GM19351 (cell line): ENCODE measurements at regions not wholly inside any gene's neighbourhood (a gene's known extent, or its start where the extent isn't known, plus 50 kb on each side); places are given as distances from the start of the nearest gene placed in this dataset.
"Not testable (repeated sequence)": the region's sequence is repeated elsewhere in the genome, so short reads cannot be mapped to it uniquely, and the experiment has no call there.

Experiments used
- ATAC-seq: cut with Tn5 transposase; IDR thresholded peaks from one replicate; pipeline ENCODE4 v1.9.1; 2021; ENCODE audit warnings: mild to moderate bottlenecking, moderate library complexity; ENCODE audit not compliant: unreplicated experiment

DNA sequence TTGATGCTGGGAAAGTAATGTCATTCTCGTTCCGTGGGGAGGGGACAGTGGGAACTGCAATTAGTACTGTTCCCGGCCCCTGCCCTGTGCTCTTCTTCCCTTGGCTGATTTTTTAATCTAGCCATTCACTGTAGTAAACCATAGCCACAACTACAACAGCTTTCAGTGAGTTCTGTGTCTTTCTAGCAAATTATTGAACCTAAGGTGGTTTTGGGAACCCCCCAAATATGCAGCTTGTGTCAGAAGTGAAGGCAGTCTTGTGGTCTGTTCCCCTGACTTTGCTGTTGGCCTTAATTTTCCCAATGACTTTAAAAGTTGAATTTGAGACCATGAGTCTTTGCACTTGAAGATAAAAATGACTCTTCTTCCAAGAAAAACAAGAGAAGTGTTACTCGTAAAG is 114.3 kb upstream of the ETV6 start:
- no peak for ATAC-seq

DNA sequence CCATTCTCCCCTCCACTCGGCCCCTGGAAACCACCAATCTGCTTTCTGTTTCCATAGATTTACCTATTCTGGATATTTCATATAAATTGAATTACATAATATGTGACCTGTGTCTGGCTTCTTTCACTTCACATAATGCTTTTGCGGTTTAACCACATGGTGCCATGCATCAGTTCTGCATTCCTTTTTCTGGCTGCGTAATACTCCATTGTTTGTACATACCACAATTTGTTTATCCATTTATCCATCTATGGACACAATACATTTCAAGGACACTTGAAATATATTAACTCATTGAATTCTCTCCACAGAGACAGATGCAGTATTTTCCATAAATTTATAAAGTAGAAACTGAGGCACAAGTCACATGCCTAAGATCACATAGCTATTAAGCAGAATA is 110.3 kb upstream of the ETV6 start:
- ATAC-seq: no peak

DNA sequence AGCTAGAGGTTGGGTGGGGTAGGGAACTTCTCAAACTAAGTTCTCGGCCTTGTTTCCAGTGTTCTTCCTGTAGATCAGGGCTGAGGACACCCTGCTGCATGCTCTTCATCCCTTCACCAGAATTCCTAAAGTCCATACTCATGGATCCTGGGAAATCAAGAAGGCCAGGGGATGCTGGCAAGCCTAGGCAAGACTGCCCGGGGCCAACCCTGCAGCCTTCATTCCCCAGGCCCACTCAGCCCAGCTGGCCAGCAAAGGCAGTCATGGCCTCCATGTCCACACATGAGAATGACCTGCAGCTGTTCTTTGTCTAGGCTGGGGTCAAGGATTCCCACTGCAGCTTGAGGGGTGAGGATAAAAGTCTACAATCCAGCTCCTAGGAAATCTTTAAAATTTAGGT is 109.3 kb upstream of the ETV6 start:
- ATAC-seq: no peak

DNA sequence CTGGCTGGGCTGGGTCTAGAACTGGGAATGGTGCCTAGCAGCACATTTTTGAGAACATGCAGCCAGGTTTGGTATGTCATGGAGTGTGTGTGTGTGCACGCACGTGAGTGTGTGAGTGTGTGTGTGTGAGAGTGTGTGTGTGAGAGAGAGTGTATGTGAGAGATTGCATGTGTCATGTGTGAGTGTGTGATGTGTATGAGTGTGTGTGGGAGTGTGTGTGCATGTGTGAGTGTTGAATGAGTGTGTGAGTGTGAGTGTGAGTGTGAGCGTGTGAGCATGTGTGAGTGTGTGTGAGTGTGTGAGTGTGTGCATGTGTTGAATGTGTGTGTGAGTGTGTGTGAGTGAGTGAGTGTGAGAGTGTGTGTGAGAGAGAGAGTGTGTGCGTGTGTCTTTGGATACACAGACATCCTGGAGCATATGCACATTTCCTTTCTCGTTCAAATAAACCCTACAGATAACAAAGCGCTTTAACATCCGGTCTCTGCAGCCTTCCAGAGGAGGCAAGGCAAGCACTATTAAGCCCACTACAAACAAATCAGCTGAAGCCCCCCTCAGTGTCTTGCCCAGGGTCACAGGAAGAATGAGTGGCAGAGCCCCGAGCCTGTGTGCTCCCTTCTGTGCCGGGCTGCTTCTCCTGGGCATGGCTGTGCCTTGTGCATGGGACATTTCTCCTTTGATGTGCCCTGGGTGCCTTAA is 108.7 kb upstream of the ETV6 start:
- no peak for ATAC-seq

DNA sequence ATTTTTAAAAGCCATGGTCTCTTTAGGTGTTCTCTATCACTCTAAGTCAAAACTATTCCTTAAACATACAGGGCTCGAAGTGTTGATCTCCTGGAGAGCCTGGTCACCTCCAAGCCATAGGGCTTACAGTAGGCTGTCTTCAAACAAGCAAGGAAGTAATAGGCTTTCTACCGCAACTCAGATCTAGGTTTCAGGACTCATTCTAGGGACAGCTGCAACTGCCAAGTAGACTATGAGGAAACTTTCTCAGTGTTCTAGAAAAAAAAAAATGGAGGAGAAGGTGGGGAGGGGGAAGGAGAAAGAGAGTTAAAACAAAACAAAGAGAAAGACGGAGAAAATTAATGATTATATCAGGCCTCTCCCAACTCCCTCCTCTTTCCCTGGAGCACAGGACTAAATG is 106.9 kb upstream of the ETV6 start:
- no peak for ATAC-seq

DNA sequence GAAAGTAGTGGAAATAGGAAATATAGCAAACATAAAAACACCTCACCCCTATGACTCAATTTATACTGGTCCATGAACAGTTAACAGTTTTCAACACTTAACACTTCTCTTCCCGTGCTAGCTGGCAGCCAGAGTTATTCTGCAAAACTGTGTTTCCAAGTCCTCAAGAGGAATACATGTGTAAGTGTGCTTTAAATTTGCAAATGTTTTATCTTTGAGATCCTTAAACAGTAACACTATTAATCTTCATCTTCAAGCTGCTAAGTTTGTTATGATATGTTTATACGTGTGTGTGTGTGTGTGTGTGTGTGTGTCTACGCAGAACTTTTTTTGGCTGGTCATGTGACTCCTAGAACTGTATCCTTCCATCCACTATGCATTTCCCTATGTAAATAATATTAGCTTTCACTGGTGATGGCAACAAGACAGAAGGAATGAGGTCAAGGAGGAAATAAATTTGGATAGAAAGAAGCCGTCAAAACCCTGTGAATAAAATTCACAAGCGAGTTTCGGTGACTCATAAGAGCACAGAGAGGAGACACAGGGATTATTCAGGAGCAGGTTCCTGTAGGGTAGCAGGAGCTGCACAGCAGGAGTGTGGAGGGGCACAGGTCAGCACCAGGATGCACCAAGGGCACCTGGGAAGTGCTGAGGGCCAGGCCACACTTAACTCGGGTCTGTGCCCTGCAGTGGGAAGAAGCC is 105.9 kb upstream of the ETV6 start:
- ATAC-seq: no peak

DNA sequence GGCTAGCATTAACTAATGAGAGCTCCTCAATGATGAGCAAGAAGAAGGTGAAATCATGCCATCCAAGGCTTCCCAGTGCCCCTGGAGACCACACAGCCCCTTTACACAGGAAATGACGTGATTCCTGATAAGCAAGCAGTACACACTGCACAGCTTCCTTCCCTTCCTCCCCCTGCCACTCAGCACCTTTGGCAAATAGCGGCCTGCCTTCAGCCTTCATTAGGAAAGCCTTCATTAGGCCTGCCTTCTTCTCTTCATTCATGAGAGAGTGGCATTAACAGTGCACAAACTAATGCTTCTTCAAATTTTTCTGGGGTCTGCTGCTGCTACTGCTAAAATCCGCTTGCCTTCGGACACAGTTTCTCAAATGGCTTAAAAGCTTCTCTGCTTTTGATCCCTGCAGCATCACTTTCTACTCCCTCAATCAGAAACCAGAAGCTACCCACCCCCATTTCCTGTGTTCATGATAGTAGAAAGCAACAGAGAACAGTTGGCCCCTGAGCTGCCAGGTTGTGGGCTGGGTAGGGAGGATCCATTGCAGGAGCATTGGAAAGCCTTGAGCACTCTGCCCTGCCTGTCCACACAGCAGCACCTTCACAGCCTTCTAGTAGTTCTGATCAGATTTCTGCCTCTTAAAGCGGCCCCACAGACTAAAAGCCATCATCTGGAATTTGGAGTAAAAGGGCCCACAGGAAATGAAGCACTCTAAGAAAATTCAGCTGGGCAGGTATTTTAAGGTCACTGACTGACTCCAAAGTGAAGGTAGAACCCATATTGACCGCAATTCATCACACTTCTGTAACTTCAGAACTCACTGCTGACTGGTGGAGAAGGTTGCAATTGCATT is 103.8 kb upstream of the ETV6 start:
- peak; percentile 79 for ATAC-seq

DNA sequence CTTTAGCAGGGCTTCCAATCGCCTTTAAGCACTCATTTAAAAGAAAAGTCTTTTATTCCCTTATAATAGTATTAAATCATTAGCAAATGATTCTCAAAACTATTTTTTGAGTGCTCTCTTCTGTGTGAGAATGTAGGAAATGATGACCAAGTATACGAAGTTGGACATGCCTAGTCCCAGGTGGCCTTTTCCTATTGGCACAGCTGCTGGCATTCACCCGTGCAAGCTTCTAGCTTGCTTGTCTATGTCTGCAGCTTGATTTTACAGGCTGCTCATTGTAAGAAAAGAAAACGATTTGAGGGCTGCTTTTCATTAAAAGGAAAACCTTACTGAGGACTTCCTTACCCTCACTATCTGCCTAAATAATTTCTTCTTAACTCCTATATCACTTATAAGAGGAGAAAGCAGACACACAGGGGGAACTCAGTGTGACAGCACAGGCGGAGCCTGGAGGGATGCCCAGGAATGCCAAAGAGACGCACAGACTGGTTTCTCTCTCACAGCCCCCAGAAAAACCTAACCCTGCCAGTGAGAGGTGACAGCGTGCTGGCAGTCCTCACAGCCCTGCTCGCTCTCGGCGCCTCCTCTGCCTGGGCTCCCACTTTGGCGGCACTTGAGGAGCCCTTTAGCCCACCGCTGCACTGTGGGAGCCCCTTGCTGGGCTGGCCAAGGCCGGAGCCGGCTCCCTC is 102.7 kb upstream of the ETV6 start:
- not testable (repeated sequence) for ATAC-seq

DNA sequence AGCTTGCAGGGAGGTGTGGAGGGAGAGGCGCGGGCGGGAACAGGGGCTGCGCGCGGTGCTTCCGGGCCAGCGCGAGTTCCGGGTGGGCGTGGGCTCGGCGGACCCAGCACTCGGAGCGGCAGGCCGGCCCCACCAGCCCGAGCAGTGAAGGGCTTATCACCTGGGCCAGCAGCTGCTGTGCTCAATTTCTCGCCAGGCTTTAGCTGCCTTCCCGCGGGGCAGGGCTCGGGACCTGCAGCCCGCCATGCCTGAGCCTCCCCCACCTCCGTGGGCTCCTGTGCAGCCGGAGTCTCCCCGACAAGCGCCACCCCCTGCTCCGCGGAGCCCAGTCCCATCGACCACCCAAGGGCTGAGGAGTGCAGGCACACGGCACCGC is 102.2 kb upstream of the ETV6 start:
- not testable (repeated sequence) for ATAC-seq

DNA sequence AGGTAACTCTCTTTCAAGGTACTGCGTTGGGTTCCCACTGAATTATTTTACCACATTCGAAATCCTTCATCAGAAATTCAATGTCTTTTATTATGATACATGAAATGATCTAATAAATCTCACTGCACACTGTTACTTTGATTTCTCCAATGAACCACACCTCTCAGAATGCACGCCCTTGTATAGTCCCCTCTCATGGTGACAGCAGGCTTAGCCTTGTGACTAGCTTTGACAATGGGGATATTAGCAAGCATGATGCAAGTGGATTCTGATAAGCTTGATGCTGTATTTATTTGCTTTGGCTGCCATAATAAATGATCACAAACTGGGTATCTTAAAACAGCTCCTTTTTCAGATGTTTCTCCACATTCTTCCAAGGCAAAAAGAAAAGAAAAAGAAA is 100.4 kb upstream of the ETV6 start:
- no peak for ATAC-seq

DNA sequence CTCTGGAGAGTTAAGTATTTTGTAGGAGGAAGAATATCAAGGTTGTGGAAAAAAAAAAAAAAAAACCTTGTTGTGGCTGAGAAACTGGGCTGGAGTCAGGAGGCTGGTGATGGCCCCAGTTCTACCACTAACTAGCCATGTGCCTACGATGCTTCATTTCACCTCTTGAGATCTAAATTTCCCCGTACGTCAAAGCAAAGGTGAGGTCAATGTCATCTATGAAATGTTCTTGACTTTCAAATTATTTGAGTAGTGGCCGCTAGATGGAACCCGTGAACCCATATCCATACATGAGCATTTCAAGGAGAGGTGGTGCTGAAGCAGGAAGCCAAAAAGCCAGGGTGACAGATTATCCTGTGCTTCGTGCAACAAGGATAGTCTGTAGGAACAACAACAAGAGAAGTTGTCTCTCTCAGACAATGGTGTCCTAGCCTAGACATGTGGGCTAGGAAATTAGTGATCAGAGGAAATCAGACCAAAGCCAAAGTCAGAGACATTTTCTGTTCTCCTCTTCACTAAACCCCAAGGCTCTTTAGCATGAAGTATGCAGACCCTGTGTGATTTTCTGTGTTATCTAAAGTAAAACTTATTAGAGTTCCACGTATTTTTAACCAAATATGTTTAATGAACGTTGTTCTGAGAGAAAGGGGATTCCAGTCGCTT is 95.5 kb upstream of the ETV6 start:
- peak; percentile 85 for ATAC-seq

DNA sequence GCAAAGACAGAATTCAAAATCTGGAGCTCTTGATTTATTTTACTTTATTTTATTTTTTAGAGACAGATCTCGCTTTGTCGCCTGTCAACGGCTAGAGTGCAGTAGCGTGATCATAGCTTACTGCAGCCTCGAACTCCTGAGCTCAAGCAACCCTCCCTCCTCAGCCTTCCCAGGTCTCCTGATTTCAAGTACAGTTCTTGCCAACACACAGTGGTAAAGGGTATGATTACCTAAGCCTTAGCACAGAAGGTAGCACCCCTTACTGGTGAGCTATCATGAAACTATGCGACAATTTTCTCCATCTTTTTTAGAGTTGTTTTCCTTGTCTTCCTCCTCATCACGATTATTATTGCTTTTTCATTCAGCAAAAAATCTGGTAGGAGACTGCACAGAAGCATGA is 94.3 kb upstream of the ETV6 start:
- ATAC-seq: no peak

DNA sequence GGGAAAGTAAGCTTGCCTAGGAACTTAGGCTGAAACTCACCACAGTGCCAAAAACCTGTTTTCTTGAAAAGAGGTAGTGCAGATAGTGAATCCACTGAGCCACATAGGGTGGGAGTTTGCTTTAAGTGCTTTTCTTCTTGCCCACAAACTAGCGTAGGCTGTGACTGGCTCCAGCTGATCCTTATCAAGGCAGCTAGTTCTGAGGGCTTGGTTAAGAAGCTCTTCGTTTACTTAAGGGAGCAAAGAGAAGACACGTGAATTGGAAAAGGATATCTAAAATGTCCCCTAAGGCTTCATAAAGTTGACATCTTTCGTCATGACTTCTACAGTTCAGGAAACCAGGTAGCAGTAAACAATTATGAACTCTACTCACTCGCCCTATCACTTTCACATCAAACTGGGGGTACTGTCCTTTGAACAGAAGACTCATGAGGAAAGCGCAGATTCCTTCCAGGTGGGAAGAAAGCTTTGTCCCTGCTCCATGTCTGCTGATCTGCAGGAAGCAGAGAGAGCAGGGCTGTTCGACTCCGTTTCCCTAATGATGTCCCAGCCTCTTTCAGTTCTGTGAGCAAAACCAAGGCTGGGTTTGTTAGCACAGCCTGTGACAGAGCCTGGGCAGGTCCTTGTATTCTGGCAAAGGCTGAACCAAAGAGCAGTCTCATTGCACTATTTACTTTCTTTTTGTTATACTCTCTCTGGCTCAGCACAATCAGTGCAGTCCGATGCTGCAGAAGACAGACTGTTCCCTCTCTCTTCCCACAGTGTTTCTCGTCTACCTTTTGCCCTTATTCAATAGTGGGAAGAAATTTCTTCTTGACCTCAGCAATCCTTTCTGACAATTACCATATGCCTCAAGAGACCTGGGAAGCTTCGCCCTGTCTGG is 93.5 kb upstream of the ETV6 start:
- no peak for ATAC-seq

DNA sequence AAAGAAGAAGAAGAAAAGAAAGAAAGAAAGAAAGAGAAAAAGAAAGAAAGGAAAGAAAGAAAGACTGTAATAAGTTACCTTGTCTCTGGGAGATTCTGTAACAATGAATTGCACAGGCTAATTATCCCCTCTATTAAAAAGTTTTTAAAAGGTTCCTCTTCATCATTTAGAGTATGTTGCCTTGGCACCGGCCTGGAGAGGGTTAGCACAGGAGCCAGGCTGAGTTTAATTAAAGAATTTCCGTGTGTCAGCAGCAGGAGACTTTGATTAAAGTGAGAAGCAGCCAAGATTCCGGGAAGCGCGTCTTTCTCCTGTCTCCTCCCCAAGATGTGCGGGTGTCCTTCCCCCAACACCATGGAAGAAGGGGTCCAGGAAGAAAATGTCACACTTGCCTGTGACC is 92.8 kb upstream of the ETV6 start:
- ATAC-seq: no peak

DNA sequence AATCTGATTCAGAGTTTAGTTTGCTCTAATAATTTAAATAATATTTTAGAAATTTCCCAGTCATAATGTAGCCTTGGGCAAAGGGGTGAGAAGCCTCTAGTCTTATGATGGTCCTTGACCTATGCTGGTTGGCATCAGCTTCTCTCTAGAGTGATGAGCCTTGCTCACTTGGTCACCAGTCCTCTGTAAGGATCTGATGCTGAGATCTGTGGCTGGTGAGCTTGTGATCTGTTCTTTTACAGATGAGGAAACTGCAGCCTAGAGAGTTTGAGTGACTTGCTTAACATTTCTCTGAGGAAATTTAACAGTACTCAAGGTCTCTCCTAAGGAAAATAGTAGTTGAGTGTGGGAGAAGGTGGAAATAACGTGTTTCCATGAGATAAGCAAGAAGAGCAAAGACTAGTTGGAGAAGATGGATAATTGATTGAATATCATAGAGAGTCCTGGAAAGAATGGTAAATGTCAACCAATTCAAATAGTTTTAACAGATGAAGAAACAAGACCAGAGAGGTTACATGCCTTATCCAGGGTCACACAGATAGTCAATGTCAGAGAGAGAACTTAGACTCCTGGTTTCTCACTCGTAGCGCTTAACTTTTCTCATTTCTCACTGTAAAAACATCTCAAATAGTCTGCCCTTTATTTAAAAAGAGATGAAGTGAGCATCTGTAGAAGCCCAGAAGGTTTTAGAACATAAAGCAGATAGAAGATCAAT is 89.7 kb upstream of the ETV6 start:
- no peak for ATAC-seq

DNA sequence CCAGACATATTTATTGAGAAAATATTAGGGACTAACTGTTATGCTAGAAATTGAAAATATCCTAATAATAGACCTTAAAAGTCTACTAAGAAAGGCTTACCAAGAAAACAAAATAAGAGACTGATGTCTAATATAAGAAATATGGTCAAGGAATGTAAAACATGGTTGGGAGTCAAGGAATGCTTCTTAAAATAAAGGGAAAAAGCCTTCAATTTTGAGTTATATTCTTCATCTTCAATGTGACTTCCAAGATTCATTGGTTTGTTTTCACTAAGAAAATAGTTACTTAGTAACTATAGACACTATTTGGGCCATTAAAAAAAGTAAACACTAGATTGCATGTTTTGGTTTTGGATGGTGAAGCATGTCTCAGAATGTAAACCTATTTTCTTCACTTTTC is 88.1 kb upstream of the ETV6 start:
- ATAC-seq: no peak

DNA sequence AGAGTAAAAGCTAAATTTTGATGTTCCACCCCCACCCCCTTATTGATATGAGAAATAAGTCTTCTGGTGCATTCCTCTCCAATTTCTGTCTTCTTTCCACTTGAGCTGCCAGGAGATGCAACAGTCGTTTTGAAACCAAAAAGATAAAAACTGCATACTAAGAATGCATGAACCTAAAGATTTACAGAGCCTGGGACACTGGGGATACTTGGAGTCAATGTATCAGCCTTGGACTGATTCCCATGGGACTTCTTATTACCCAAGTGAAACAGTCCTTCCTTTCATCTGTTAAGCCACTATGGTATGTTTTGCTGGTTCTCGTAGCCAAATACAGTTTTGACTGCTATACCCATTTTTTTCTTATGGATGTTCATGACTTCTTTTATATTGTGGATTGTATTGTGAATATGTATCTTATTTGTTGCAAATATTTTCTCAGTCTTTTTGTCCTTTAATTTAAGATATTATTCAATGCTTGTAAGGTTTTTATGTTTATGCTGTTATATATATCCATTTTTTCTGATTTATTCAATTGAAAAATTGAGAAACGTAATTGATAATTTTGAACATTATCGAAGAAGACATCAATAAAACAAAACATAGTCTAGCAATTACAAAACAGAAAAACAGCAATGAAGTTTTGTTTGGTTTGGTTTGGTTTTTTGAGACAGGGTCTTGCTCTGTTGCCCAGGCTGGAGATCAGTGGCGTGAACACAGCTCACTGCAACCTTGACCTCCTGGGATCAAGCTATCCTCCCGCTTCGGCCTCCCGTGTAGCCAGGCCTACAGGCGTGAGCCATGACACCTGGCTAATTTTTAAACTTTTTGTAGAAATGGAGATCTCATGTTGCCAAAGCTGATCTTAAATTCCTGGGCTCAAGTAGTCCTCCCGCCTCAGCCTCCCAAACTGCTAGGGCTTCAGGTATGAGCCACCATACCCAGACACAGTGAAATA is 85.4 kb upstream of the ETV6 start:
- ATAC-seq: no peak

DNA sequence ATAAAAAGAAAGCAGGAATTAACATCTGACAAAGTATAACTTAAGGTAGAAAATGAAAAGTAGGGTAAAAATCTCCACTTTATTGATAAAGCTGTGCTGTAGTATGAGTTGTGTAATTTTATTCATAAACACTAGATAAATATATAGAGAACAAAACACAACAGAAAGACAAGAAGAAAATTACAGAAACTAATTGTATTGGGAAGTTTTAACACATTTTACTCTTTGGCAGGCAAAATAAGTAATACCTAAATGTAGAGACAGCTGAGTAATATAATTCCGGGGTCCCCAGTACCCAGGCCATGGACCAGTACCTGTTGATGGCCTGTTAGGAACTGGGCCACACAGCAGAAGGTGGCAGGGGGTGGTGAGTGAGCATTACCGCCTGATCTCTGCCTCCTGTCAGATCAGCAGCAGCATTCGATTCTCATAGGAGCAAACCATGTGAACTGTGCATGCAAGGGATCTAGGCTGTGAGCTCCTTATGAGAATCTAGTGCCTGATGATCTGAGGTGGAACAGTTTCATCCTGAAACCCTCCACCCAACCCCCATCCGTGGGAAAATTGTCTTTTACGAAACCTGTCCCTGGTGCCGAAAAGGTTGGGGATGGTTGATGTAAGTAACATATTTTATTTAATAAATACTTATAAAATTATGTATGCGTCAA is 84.4 kb upstream of the ETV6 start:
- no peak for ATAC-seq
